SK-N-SH treated with all-trans-retinoic acid at 6 μM for 48 hours (cell line): ENCODE measurements at regions not wholly inside any gene's neighbourhood (a gene's known extent, or its start where the extent isn't known, plus 50 kb on each side); places are given as distances from the start of the nearest gene placed in this dataset.

Source experiments
- ATAC-seq: fragments of 200-7000 bp; cut with Tn5 transposase; 3 replicates; pipeline ENCODE4 v1.9.1; 2020; ENCODE audit warnings: mild to moderate bottlenecking, moderate library complexity
- ARNTL ChIP-seq: fragments of 450-650 bp; formaldehyde crosslinking; IDR thresholded peaks from 2 replicates; pipeline ENCODE4 v1.5.0; 2020; ENCODE audit warnings: low read depth, mild to moderate bottlenecking, moderate library complexity, borderline replicate concordance
- BACH2 ChIP-seq: fragments of 250-450 bp; sonication (Bioruptor Pico); IDR thresholded peaks from 2 replicates; pipeline ENCODE4 v1.9.0; 2021; ENCODE audit warnings: mild to moderate bottlenecking, borderline replicate concordance
- CSDC2 ChIP-seq: fragments of 250-450 bp; sonication (Bioruptor Pico); IDR thresholded peaks from 2 replicates; pipeline ENCODE4 v1.5.0; 2020; ENCODE audit warnings: mild to moderate bottlenecking, moderate library complexity
- ESRRG ChIP-seq: fragments of 250-450 bp; sonication (Bioruptor Pico); IDR thresholded peaks from 2 replicates; pipeline ENCODE4 v1.6.1; 2021; ENCODE audit warnings: mild to moderate bottlenecking
- GLIS3 ChIP-seq: fragments of 250-450 bp; sonication (Bioruptor Pico); IDR thresholded peaks from 2 replicates; pipeline ENCODE4 v1.5.0; 2020; ENCODE audit warnings: mild to moderate bottlenecking, moderate library complexity
- ISL1 ChIP-seq: fragments of 250-450 bp; sonication (Bioruptor Pico); IDR thresholded peaks from 2 replicates; pipeline ENCODE4 v2.1.2; 2022; ENCODE audit warnings: mild to moderate bottlenecking, moderate library complexity
- OSR1 ChIP-seq: fragments of 250-450 bp; sonication (Bioruptor Pico); IDR thresholded peaks from 2 replicates; pipeline ENCODE4 v1.8.0; 2022; ENCODE audit warnings: moderate library complexity, mild to moderate bottlenecking, inconsistent platforms
- PPARA ChIP-seq: fragments of 250-450 bp; sonication (Bioruptor Pico); IDR thresholded peaks from 2 replicates; pipeline ENCODE4 v1.5.0; 2020; ENCODE audit warnings: mild to moderate bottlenecking, borderline replicate concordance
- RARB ChIP-seq: fragments of 250-450 bp; sonication (Bioruptor Pico); IDR thresholded peaks from 2 replicates; pipeline ENCODE4 v1.8.0; 2021; ENCODE audit warnings: mild to moderate bottlenecking, moderate library complexity
- SNAI2 ChIP-seq: fragments of 250-450 bp; sonication (Bioruptor Pico); IDR thresholded peaks from 2 replicates; pipeline ENCODE4 v1.5.0; 2020; ENCODE audit warnings: mild to moderate bottlenecking, moderate library complexity
- TCF4 ChIP-seq: fragments of 250-450 bp; sonication (Bioruptor Pico); IDR thresholded peaks from 2 replicates; pipeline ENCODE4 v1.8.0; 2021; ENCODE audit warnings: mild to moderate bottlenecking, moderate library complexity, borderline replicate concordance
- TOX ChIP-seq: fragments of 250-450 bp; sonication (Bioruptor Pico); IDR thresholded peaks from 2 replicates; pipeline ENCODE4 v1.8.0; 2021; ENCODE audit warnings: mild to moderate bottlenecking, moderate library complexity, borderline replicate concordance
- ZC3H10 ChIP-seq: fragments of 250-450 bp; sonication (Bioruptor Pico); IDR thresholded peaks from 2 replicates; pipeline ENCODE4 v1.5.1; 2021; ENCODE audit warnings: mild to moderate bottlenecking, moderate library complexity
- ZFP3 ChIP-seq: fragments of 250-450 bp; sonication (Bioruptor Pico); IDR thresholded peaks from 2 replicates; pipeline ENCODE4 v1.5.0; 2020; ENCODE audit warnings: mild to moderate bottlenecking, moderate library complexity
- ZFP30 ChIP-seq: fragments of 450-650 bp; formaldehyde crosslinking; IDR thresholded peaks from 2 replicates; pipeline ENCODE4 v1.5.0; 2022; ENCODE audit warnings: mild to moderate bottlenecking, moderate library complexity
- ZNF565 ChIP-seq: fragments of 450-650 bp; formaldehyde crosslinking; conservative IDR thresholded peaks from 2 replicates; pipeline ENCODE4 v1.5.0; 2020; ENCODE audit warnings: low read depth, mild to moderate bottlenecking, moderate library complexity
- ZNF70 ChIP-seq: fragments of 450-650 bp; formaldehyde crosslinking; IDR thresholded peaks from 2 replicates; pipeline ENCODE4 v1.5.0; 2020; ENCODE audit warnings: mild to moderate bottlenecking, moderate library complexity
- ZNF8 ChIP-seq: fragments of 450-650 bp; formaldehyde crosslinking; IDR thresholded peaks from 2 replicates; pipeline ENCODE4 v1.5.0; 2020; ENCODE audit warnings: mild to moderate bottlenecking, moderate library complexity
- TF ChIP-seq, protein P1 (sequence below): fragments of 250-450 bp; sonication (Bioruptor Pico); IDR thresholded peaks from 2 replicates; pipeline ENCODE4 v1.8.0; 2020; ENCODE audit warnings: mild to moderate bottlenecking, moderate library complexity, borderline replicate concordance
- TF ChIP-seq, protein P2 (sequence below): fragments of 250-450 bp; sonication (Bioruptor Pico); IDR thresholded peaks from 2 replicates; pipeline ENCODE4 v1.5.0; 2020; ENCODE audit warnings: mild to moderate bottlenecking, moderate library complexity
- TF ChIP-seq, protein P3 (sequence below): fragments of 250-450 bp; sonication (Bioruptor Pico); IDR thresholded peaks from 2 replicates; pipeline ENCODE4 v1.5.1; 2021; ENCODE audit warnings: mild to moderate bottlenecking, moderate library complexity
- TF ChIP-seq, protein P4 (sequence below): fragments of 250-450 bp; sonication (Bioruptor Pico); IDR thresholded peaks from 2 replicates; pipeline ENCODE4 v1.5.1; 2020; ENCODE audit warnings: low read depth, mild to moderate bottlenecking, moderate library complexity
- TF ChIP-seq, protein P5 (sequence below): fragments of 250-450 bp; sonication (Bioruptor Pico); IDR thresholded peaks from 2 replicates; pipeline ENCODE4 v1.8.0; 2021; ENCODE audit warnings: low read depth, mild to moderate bottlenecking, moderate library complexity, borderline replicate concordance

DNA sequence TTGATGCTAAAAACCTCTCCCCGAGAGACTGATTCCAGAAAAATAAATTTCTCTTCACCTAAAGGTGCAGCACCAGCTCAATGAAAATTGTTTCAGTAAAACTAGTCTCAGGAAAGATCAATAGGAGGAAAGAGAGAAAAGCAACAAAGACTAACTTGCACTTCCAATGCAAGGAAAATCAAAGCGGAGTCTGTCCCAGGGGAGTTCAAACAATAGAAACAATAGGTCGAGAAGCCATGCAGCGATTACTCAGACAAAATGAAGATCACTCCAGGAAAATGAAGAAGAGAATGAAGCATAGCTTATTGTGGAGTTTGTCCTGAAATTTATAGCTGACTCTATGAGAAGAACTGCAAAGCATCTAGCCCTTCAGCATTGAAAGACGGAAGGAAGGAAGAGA lies 105.1 kb upstream of the FRMD4B start:
- no peak for ATAC-seq
- no peak for TF ChIP-seq ZFP30 (CRISPR knock-in tag)
- TF ChIP-seq OSR1 (CRISPR knock-in tag) = no peak
- TF ChIP-seq GLIS3 = no peak
- TF ChIP-seq, protein P1, sequence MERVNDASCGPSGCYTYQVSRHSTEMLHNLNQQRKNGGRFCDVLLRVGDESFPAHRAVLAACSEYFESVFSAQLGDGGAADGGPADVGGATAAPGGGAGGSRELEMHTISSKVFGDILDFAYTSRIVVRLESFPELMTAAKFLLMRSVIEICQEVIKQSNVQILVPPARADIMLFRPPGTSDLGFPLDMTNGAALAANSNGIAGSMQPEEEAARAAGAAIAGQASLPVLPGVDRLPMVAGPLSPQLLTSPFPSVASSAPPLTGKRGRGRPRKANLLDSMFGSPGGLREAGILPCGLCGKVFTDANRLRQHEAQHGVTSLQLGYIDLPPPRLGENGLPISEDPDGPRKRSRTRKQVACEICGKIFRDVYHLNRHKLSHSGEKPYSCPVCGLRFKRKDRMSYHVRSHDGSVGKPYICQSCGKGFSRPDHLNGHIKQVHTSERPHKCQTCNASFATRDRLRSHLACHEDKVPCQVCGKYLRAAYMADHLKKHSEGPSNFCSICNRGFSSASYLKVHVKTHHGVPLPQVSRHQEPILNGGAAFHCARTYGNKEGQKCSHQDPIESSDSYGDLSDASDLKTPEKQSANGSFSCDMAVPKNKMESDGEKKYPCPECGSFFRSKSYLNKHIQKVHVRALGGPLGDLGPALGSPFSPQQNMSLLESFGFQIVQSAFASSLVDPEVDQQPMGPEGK (CRISPR knock-in tag) = no peak
- TF ChIP-seq ESRRG (CRISPR knock-in tag) = no peak
- TF ChIP-seq, protein P2, sequence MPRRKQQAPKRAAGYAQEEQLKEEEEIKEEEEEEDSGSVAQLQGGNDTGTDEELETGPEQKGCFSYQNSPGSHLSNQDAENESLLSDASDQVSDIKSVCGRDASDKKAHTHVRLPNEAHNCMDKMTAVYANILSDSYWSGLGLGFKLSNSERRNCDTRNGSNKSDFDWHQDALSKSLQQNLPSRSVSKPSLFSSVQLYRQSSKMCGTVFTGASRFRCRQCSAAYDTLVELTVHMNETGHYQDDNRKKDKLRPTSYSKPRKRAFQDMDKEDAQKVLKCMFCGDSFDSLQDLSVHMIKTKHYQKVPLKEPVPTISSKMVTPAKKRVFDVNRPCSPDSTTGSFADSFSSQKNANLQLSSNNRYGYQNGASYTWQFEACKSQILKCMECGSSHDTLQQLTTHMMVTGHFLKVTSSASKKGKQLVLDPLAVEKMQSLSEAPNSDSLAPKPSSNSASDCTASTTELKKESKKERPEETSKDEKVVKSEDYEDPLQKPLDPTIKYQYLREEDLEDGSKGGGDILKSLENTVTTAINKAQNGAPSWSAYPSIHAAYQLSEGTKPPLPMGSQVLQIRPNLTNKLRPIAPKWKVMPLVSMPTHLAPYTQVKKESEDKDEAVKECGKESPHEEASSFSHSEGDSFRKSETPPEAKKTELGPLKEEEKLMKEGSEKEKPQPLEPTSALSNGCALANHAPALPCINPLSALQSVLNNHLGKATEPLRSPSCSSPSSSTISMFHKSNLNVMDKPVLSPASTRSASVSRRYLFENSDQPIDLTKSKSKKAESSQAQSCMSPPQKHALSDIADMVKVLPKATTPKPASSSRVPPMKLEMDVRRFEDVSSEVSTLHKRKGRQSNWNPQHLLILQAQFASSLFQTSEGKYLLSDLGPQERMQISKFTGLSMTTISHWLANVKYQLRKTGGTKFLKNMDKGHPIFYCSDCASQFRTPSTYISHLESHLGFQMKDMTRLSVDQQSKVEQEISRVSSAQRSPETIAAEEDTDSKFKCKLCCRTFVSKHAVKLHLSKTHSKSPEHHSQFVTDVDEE (CRISPR knock-in tag) = no peak
- TF ChIP-seq ARNTL = no peak
- no peak for TF ChIP-seq TOX
- TF ChIP-seq, protein P3, sequence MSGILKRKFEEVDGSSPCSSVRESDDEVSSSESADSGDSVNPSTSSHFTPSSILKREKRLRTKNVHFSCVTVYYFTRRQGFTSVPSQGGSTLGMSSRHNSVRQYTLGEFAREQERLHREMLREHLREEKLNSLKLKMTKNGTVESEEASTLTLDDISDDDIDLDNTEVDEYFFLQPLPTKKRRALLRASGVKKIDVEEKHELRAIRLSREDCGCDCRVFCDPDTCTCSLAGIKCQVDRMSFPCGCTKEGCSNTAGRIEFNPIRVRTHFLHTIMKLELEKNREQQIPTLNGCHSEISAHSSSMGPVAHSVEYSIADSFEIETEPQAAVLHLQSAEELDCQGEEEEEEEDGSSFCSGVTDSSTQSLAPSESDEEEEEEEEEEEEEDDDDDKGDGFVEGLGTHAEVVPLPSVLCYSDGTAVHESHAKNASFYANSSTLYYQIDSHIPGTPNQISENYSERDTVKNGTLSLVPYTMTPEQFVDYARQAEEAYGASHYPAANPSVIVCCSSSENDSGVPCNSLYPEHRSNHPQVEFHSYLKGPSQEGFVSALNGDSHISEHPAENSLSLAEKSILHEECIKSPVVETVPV = no peak
- TF ChIP-seq ISL1 (CRISPR knock-in tag) = no peak
- TF ChIP-seq ZNF8 (CRISPR knock-in tag) = no peak
- no peak for TF ChIP-seq SNAI2 (CRISPR knock-in tag)
- no peak for TF ChIP-seq ZNF565 (CRISPR knock-in tag)
- TF ChIP-seq, protein P4, sequence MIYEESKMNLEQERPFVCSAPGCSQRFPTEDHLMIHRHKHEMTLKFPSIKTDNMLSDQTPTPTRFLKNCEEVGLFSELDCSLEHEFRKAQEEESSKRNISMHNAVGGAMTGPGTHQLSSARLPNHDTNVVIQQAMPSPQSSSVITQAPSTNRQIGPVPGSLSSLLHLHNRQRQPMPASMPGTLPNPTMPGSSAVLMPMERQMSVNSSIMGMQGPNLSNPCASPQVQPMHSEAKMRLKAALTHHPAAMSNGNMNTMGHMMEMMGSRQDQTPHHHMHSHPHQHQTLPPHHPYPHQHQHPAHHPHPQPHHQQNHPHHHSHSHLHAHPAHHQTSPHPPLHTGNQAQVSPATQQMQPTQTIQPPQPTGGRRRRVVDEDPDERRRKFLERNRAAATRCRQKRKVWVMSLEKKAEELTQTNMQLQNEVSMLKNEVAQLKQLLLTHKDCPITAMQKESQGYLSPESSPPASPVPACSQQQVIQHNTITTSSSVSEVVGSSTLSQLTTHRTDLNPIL = no peak
- no peak for TF ChIP-seq TCF4 (CRISPR knock-in tag)
- TF ChIP-seq BACH2 (CRISPR knock-in tag) = no peak
- TF ChIP-seq RARB (CRISPR knock-in tag) = no peak
- no peak for TF ChIP-seq ZFP3 (CRISPR knock-in tag)
- no peak for TF ChIP-seq CSDC2 (CRISPR knock-in tag)
- TF ChIP-seq, all 23 proteins: peak for 0

DNA sequence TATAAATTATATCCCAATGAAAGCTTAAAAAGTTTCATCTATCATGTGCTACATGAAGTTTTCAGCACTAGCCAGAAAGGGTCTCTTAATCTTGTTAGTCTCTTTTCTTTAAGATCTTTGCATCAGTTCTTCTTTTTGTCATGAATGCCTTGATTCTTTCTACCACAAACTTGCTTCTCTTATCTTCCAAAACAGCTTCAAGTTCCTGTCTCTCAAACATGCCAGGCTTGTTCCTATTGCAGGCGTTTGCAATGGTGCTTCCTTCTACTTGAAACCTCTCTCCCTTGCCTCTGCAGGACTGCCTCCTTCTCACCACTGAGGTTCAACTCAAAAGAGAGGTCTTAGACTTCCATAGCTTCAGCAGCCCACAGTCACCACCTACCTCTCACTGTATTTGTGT lies 104.3 kb upstream of the FRMD4B start:
- ATAC-seq = no peak
- TF ChIP-seq ZFP30 (CRISPR knock-in tag) (no peak), GLIS3 (no peak), SNAI2 (CRISPR knock-in tag) (no peak), ZC3H10 (no peak), BACH2 (CRISPR knock-in tag) (no peak), CSDC2 (CRISPR knock-in tag) (no peak), PPARA (CRISPR knock-in tag) (no peak), ZNF565 (CRISPR knock-in tag) (no peak), ZFP3 (CRISPR knock-in tag) (no peak), TCF4 (CRISPR knock-in tag) (no peak), ZNF70 (CRISPR knock-in tag) (no peak)
- TF ChIP-seq, protein P1 (CRISPR knock-in tag) = no peak
- TF ChIP-seq, protein P5, sequence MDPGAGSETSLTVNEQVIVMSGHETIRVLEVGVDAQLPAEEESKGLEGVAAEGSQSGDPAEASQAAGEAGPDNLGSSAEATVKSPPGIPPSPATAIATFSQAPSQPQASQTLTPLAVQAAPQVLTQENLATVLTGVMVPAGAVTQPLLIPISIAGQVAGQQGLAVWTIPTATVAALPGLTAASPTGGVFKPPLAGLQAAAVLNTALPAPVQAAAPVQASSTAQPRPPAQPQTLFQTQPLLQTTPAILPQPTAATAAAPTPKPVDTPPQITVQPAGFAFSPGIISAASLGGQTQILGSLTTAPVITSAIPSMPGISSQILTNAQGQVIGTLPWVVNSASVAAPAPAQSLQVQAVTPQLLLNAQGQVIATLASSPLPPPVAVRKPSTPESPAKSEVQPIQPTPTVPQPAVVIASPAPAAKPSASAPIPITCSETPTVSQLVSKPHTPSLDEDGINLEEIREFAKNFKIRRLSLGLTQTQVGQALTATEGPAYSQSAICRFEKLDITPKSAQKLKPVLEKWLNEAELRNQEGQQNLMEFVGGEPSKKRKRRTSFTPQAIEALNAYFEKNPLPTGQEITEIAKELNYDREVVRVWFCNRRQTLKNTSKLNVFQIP (CRISPR knock-in tag) = no peak
- TF ChIP-seq, protein P2 (CRISPR knock-in tag) = no peak
